ENCODE measurements at regions not wholly inside any gene's neighbourhood (a gene's known extent, or its start where the extent isn't known, plus 50 kb on each side); places are given as distances from the start of the nearest gene placed in this dataset.

DNA sequence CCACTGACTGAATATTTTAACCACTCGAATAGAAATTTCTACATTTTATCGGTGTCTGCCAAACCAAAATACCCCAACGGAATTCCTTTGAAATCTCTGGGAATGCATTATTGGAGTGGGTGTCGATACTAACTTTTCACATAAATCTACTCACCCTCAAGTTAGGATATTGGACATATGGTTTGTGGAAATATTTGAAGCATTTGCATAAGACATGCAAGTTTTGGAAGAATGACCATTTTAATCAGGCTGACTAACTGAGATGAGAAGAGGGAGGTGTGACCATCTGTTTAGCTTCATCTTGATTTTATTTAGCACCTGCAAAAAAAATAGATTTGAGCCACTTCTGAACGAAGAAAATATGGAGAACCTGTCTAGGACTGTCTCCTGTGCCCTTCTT lies 61.2 kb downstream of the KLF6 start:
- Histone ChIP-seq H3K36me3 (ENCODE audit: control insufficient read depth, insufficient read depth, low read length) (no peaks in the 10 kb centered on the region), H3K4me3 (ENCODE audit: low read depth, low read length) (no peak overlapping the region), H3K27me3 (ENCODE audit: control insufficient read depth, insufficient read depth, low read length) (no peaks in the 10 kb centered on the region)
- TF ChIP-seq, protein P1, sequence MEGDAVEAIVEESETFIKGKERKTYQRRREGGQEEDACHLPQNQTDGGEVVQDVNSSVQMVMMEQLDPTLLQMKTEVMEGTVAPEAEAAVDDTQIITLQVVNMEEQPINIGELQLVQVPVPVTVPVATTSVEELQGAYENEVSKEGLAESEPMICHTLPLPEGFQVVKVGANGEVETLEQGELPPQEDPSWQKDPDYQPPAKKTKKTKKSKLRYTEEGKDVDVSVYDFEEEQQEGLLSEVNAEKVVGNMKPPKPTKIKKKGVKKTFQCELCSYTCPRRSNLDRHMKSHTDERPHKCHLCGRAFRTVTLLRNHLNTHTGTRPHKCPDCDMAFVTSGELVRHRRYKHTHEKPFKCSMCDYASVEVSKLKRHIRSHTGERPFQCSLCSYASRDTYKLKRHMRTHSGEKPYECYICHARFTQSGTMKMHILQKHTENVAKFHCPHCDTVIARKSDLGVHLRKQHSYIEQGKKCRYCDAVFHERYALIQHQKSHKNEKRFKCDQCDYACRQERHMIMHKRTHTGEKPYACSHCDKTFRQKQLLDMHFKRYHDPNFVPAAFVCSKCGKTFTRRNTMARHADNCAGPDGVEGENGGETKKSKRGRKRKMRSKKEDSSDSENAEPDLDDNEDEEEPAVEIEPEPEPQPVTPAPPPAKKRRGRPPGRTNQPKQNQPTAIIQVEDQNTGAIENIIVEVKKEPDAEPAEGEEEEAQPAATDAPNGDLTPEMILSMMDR (IDR thresholded peaks at IDR 0.05; ENCODE audit: insufficient read depth, low read length, poor library complexity, severe bottlenecking): no peak
- DNase-seq (ENCODE audit: low read depth): no peak

DNA sequence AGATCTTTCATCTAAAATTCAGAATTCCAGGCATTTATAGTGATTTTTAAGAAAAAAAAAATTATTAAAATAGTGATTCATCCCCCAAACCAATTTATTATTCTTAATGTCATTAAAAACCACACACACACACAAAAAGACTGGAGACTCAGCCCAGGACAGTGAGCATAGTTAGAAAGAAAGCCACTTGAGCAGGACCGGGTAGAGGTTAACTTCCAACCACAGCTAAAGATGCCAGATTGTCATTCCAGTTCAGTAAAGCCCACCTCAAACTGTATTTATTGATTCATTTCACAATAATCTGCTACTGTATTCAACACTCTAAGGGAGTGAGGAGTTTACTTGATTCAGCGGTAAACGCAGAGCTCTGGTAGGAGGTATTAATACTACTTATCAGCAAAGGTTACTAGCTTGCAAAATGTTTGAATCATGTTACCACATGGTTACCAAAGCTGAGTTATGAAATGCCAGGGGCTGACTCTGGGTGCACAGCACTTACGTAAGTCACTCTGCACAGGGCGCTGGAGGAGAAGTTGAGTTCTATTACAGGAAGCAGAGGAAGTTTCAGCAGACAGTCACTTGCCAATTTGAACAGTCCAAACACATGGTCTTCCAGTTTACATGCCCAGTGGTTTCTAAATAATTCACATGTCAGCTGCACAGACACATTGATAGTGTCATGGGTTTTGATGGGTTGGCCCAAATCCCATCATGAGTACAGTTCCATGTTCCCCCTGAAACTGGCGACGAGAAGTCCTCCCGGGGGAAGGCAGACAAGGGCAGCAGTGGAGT lies 64.6 kb downstream of the KLF6 start:
- Histone ChIP-seq H3K27me3 (ENCODE audit: control insufficient read depth, insufficient read depth, low read length) (no peaks in the 10 kb centered on the region), H3K36me3 (ENCODE audit: control insufficient read depth, insufficient read depth, low read length) (no peaks in the 10 kb centered on the region), H3K4me3 (ENCODE audit: low read depth, low read length) (no peak overlapping the region)
- TF ChIP-seq, protein P1 (IDR thresholded peaks at IDR 0.05; ENCODE audit: insufficient read depth, low read length, poor library complexity, severe bottlenecking): no peak
- DNase-seq (ENCODE audit: low read depth): no peak

DNA sequence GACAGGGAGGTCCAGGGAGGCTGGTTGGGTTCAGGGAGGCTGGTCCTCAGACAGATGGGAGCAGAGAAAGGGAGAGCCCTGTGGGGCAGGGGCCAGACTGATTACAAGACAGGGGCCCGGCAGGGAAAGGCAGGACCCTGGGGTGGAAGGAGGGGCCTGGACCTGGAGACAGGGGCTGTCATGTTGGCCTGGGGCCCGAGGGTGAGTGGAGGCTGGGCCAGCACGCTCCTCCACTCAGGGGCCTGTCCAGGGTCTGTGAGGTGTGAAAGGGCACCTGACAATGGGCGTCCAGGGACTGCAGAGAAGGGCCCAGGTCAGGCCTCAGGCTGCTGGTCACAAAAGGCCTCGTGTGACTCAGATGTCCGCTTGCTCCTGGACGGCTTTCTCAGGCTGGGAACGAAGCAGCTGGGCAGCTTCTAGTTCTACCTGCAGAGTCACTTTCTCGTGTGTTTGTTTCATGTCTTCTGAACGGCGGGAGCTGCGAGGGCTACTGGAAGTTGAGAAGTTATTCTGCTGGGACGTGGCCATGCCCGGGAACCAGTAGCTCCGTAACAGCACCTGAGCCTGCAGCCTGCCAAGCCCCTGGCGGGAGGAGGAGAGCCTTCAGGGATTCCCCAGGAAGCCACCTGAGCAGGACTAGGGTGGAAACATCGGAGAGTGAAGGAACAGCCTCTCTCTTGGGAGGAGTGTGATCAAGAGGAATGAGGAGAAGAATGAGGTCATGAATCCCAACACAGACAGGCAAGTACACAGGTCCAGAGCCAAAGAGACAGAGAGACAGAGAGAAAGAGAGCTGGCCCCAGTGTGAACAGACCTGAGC lies 65.8 kb downstream of the KLF6 start:
- no peak for DNase-seq (ENCODE audit: low read depth)
- Histone ChIP-seq H3K4me3 (ENCODE audit: low read depth, low read length) (no peak overlapping the region), H3K27me3 (ENCODE audit: control insufficient read depth, insufficient read depth, low read length) (no peaks in the 10 kb centered on the region), H3K36me3 (ENCODE audit: control insufficient read depth, insufficient read depth, low read length) (no peaks in the 10 kb centered on the region)
- TF ChIP-seq, protein P1 (IDR thresholded peaks at IDR 0.05; ENCODE audit: insufficient read depth, low read length, poor library complexity, severe bottlenecking): no peak

DNA sequence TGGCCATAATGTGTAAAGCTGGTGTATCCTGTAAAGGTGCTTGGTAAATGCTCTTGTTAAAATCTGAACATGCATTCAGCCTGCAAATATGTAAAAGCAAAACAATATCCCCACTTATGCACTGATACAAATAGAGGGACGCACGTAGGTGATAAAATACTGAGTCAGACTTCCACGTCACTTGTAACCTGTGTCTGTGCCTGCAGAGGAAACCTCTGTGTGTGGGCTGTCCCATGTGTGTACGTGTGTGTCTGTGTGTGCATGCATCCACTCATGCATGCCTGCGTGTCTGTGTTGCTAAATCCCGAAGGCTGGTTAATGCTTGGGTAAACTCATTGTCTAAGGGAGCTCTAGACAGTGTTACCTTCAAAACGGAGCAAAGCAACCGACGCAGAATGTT lies 68.9 kb downstream of the KLF6 start:
- no peaks in the 10 kb centered on the region for H3K36me3 ChIP-seq (ENCODE audit: control insufficient read depth, insufficient read depth, low read length)
- H3K4me3 ChIP-seq (ENCODE audit: low read depth, low read length): no peak overlapping the region
- no peaks in the 10 kb centered on the region for H3K27me3 ChIP-seq (ENCODE audit: control insufficient read depth, insufficient read depth, low read length)
- DNase-seq (ENCODE audit: low read depth): peak; percentile 28
- TF ChIP-seq, protein P1 (IDR thresholded peaks at IDR 0.05; ENCODE audit: insufficient read depth, low read length, poor library complexity, severe bottlenecking): no peak

DNA sequence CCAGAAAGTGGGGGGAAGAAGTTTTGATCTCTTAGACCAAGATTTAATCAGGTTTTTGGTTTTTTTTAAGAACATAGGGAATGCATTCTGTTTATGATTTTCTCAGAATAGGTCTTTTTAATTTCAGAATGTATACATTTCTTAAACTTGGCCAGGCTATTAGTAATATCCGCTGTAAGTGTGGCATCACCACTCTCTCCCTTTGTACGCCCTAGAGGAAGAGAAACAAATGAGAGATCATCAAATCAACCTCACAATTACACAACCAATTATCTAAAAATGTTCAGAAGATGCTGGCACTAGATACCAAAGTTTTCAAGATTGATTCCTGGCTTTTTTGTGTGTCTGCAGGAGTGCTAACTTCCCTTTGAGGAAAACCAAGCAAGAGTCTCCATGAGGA lies 70.0 kb downstream of the KLF6 start:
- H3K27me3 ChIP-seq (ENCODE audit: control insufficient read depth, insufficient read depth, low read length): no peaks in the 10 kb centered on the region
- H3K36me3 ChIP-seq (ENCODE audit: control insufficient read depth, insufficient read depth, low read length): no peaks in the 10 kb centered on the region
- H3K4me3 ChIP-seq (ENCODE audit: low read depth, low read length): no peak overlapping the region
- no peak for DNase-seq (ENCODE audit: low read depth)
- TF ChIP-seq, protein P1 (IDR thresholded peaks at IDR 0.05; ENCODE audit: insufficient read depth, low read length, poor library complexity, severe bottlenecking): no peak

Data from kidney epithelial cell (primary cell).